ENCODE measurements at regions not wholly inside any gene's neighbourhood (a gene's known extent, or its start where the extent isn't known, plus 50 kb on each side); places are given as distances from the start of the nearest gene placed in this dataset.

GRCh38 chr16:73887911-73888310 is 408.7 kb upstream of the PSMD7 start:
- DNase-seq = no peak
- H3K14ac ChIP-seq (ENCODE audit: low read length) = no peak overlapping the region
- no peak overlapping the region for H4K8ac ChIP-seq (ENCODE audit: low read depth, low read length)
- no peaks in the 10 kb centered on the region for H3K9me3 ChIP-seq (ENCODE audit: insufficient read depth, low read depth, low read length)
- H3K27me3 ChIP-seq (ENCODE audit: insufficient read depth, low read length) = no peaks in the 10 kb centered on the region
- H3K4me2 ChIP-seq (ENCODE audit: low read length) = no peak overlapping the region
- no peak overlapping the region for H2AK5ac ChIP-seq (ENCODE audit: low read length)
- H4K12ac ChIP-seq (ENCODE audit: low read depth, low read length) = no peak overlapping the region
- H3K36me3 ChIP-seq (ENCODE audit: control insufficient read depth in 1 of 2, insufficient read depth in 2 of 2, low read length in 2 of 2) = no peaks in the 10 kb centered on the region
- no peak overlapping the region for H2BK5ac ChIP-seq (ENCODE audit: low read depth, low read length, poor library complexity)
- H3K18ac ChIP-seq (ENCODE audit: low read length) = no peak overlapping the region
- H3K9ac ChIP-seq (ENCODE audit: low read length) = no peak overlapping the region
- H3K27ac ChIP-seq (ENCODE audit: low read depth, low read length) = no peak overlapping the region
- H4K91ac ChIP-seq (ENCODE audit: low read depth, low read length) = no peak overlapping the region
- no peak overlapping the region for H3K4ac ChIP-seq (ENCODE audit: low read depth, low read length)
- H3K4me3 ChIP-seq (ENCODE audit: low read depth, low read length) = no peak overlapping the region
- H2BK12ac ChIP-seq (ENCODE audit: low read length) = no peak overlapping the region
- H3K79me1 ChIP-seq (ENCODE audit: low read length) = no peaks in the 10 kb centered on the region
- WGBS (ENCODE audit: extremely low coverage, insufficient coverage, insufficient read length) = no CpG with 5 or more reads among the region's 8 CpGs
- no peak overlapping the region for H2BK120ac ChIP-seq (ENCODE audit: insufficient read depth, low read length, poor library complexity)
- no peaks in the 10 kb centered on the region for H3K4me1 ChIP-seq (ENCODE audit: control insufficient read depth in 1 of 2, insufficient read depth in 2 of 2, low read length in 2 of 2)
- H3K79me2 ChIP-seq (ENCODE audit: control insufficient read depth, insufficient read depth, low read length, poor library complexity) = no peaks in the 10 kb centered on the region
- no peak overlapping the region for H3K23ac ChIP-seq (ENCODE audit: low read length)
- no peak overlapping the region for H2AFZ ChIP-seq (ENCODE audit: insufficient read depth, low read length, poor library complexity)

GRCh38 chr16:73886426-73886825 is 410.2 kb upstream of the PSMD7 start:
- Histone ChIP-seq H3K36me3 (ENCODE audit: control insufficient read depth in 1 of 2, insufficient read depth in 2 of 2, low read length in 2 of 2) (no peaks in the 10 kb centered on the region), H3K9ac (ENCODE audit: low read length) (no peak overlapping the region), H3K14ac (ENCODE audit: low read length) (no peak overlapping the region), H2BK12ac (ENCODE audit: low read length) (no peak overlapping the region), H2BK5ac (ENCODE audit: low read depth, low read length, poor library complexity) (no peak overlapping the region), H3K4me1 (ENCODE audit: control insufficient read depth in 1 of 2, insufficient read depth in 2 of 2, low read length in 2 of 2) (no peaks in the 10 kb centered on the region), H3K79me1 (ENCODE audit: low read length) (no peaks in the 10 kb centered on the region), H3K23ac (ENCODE audit: low read length) (no peak overlapping the region), H3K4me3 (ENCODE audit: low read depth, low read length) (no peak overlapping the region), H4K8ac (ENCODE audit: low read depth, low read length) (no peak overlapping the region), H3K18ac (ENCODE audit: low read length) (no peak overlapping the region), H4K12ac (ENCODE audit: low read depth, low read length) (no peak overlapping the region), H2AK5ac (ENCODE audit: low read length) (no peak overlapping the region), H3K4me2 (ENCODE audit: low read length) (no peak overlapping the region), H3K27me3 (ENCODE audit: insufficient read depth, low read length) (no peaks in the 10 kb centered on the region), H3K9me3 (ENCODE audit: insufficient read depth, low read depth, low read length) (no peaks in the 10 kb centered on the region), H2AFZ (ENCODE audit: insufficient read depth, low read length, poor library complexity) (no peak overlapping the region), H3K27ac (ENCODE audit: low read depth, low read length) (no peak overlapping the region), H4K91ac (ENCODE audit: low read depth, low read length) (no peak overlapping the region), H3K79me2 (ENCODE audit: control insufficient read depth, insufficient read depth, low read length, poor library complexity) (no peaks in the 10 kb centered on the region), H2BK120ac (ENCODE audit: insufficient read depth, low read length, poor library complexity) (no peak overlapping the region), H3K4ac (ENCODE audit: low read depth, low read length) (no peak overlapping the region)
- no CpG with 5 or more reads among the region's 10 CpGs for WGBS (ENCODE audit: extremely low coverage, insufficient coverage, insufficient read length)
- DNase-seq = no peak

GRCh38 chr16:73885319-73885718 is 411.3 kb upstream of the PSMD7 start:
- H2BK120ac ChIP-seq (ENCODE audit: insufficient read depth, low read length, poor library complexity) = no peak overlapping the region
- H3K4me3 ChIP-seq (ENCODE audit: low read depth, low read length) = no peak overlapping the region
- no peak overlapping the region for H3K4ac ChIP-seq (ENCODE audit: low read depth, low read length)
- no peaks in the 10 kb centered on the region for H3K36me3 ChIP-seq (ENCODE audit: control insufficient read depth in 1 of 2, insufficient read depth in 2 of 2, low read length in 2 of 2)
- no peak for DNase-seq
- H3K9ac ChIP-seq (ENCODE audit: low read length) = no peak overlapping the region
- H3K79me2 ChIP-seq (ENCODE audit: control insufficient read depth, insufficient read depth, low read length, poor library complexity) = no peaks in the 10 kb centered on the region
- H2AK5ac ChIP-seq (ENCODE audit: low read length) = no peak overlapping the region
- no peak overlapping the region for H2AFZ ChIP-seq (ENCODE audit: insufficient read depth, low read length, poor library complexity)
- no peaks in the 10 kb centered on the region for H3K27me3 ChIP-seq (ENCODE audit: insufficient read depth, low read length)
- no peak overlapping the region for H2BK12ac ChIP-seq (ENCODE audit: low read length)
- no peak overlapping the region for H2BK5ac ChIP-seq (ENCODE audit: low read depth, low read length, poor library complexity)
- no peaks in the 10 kb centered on the region for H3K4me1 ChIP-seq (ENCODE audit: control insufficient read depth in 1 of 2, insufficient read depth in 2 of 2, low read length in 2 of 2)
- H4K8ac ChIP-seq (ENCODE audit: low read depth, low read length) = no peak overlapping the region
- no peak overlapping the region for H3K4me2 ChIP-seq (ENCODE audit: low read length)
- no peak overlapping the region for H4K91ac ChIP-seq (ENCODE audit: low read depth, low read length)
- H3K14ac ChIP-seq (ENCODE audit: low read length) = no peak overlapping the region
- no CpG with 5 or more reads among the region's 4 CpGs for WGBS (ENCODE audit: extremely low coverage, insufficient coverage, insufficient read length)
- H3K18ac ChIP-seq (ENCODE audit: low read length) = no peak overlapping the region
- no peak overlapping the region for H4K12ac ChIP-seq (ENCODE audit: low read depth, low read length)
- H3K27ac ChIP-seq (ENCODE audit: low read depth, low read length) = no peak overlapping the region
- no peak overlapping the region for H3K23ac ChIP-seq (ENCODE audit: low read length)
- no peaks in the 10 kb centered on the region for H3K9me3 ChIP-seq (ENCODE audit: insufficient read depth, low read depth, low read length)
- H3K79me1 ChIP-seq (ENCODE audit: low read length) = no peaks in the 10 kb centered on the region

GRCh38 chr16:73883841-73884240 is 412.8 kb upstream of the PSMD7 start:
- Histone ChIP-seq H3K27ac (ENCODE audit: low read depth, low read length) (no peak overlapping the region), H3K9me3 (ENCODE audit: insufficient read depth, low read depth, low read length) (no peaks in the 10 kb centered on the region), H3K36me3 (ENCODE audit: control insufficient read depth in 1 of 2, insufficient read depth in 2 of 2, low read length in 2 of 2) (no peaks in the 10 kb centered on the region), H4K91ac (ENCODE audit: low read depth, low read length) (no peak overlapping the region), H3K4me3 (ENCODE audit: low read depth, low read length) (no peak overlapping the region), H3K9ac (ENCODE audit: low read length) (no peak overlapping the region), H4K8ac (ENCODE audit: low read depth, low read length) (no peak overlapping the region), H4K12ac (ENCODE audit: low read depth, low read length) (no peak overlapping the region), H3K23ac (ENCODE audit: low read length) (no peak overlapping the region), H3K79me2 (ENCODE audit: control insufficient read depth, insufficient read depth, low read length, poor library complexity) (no peaks in the 10 kb centered on the region), H3K14ac (ENCODE audit: low read length) (no peak overlapping the region), H3K79me1 (ENCODE audit: low read length) (no peaks in the 10 kb centered on the region), H3K4me1 (ENCODE audit: control insufficient read depth in 1 of 2, insufficient read depth in 2 of 2, low read length in 2 of 2) (no peaks in the 10 kb centered on the region), H3K18ac (ENCODE audit: low read length) (no peak overlapping the region), H2BK120ac (ENCODE audit: insufficient read depth, low read length, poor library complexity) (no peak overlapping the region), H3K27me3 (ENCODE audit: insufficient read depth, low read length) (no peaks in the 10 kb centered on the region), H2AFZ (ENCODE audit: insufficient read depth, low read length, poor library complexity) (no peak overlapping the region), H2BK12ac (ENCODE audit: low read length) (no peak overlapping the region), H3K4ac (ENCODE audit: low read depth, low read length) (no peak overlapping the region), H2BK5ac (ENCODE audit: low read depth, low read length, poor library complexity) (no peak overlapping the region), H3K4me2 (ENCODE audit: low read length) (no peak overlapping the region), H2AK5ac (ENCODE audit: low read length) (no peak overlapping the region)
- DNase-seq = no peak
- no CpG with 5 or more reads among the region's 3 CpGs for WGBS (ENCODE audit: extremely low coverage, insufficient coverage, insufficient read length)
